ENCODE measurements at regions not wholly inside any gene's neighbourhood (a gene's known extent, or its start where the extent isn't known, plus 50 kb on each side); places are given as distances from the start of the nearest gene placed in this dataset.

DNA sequence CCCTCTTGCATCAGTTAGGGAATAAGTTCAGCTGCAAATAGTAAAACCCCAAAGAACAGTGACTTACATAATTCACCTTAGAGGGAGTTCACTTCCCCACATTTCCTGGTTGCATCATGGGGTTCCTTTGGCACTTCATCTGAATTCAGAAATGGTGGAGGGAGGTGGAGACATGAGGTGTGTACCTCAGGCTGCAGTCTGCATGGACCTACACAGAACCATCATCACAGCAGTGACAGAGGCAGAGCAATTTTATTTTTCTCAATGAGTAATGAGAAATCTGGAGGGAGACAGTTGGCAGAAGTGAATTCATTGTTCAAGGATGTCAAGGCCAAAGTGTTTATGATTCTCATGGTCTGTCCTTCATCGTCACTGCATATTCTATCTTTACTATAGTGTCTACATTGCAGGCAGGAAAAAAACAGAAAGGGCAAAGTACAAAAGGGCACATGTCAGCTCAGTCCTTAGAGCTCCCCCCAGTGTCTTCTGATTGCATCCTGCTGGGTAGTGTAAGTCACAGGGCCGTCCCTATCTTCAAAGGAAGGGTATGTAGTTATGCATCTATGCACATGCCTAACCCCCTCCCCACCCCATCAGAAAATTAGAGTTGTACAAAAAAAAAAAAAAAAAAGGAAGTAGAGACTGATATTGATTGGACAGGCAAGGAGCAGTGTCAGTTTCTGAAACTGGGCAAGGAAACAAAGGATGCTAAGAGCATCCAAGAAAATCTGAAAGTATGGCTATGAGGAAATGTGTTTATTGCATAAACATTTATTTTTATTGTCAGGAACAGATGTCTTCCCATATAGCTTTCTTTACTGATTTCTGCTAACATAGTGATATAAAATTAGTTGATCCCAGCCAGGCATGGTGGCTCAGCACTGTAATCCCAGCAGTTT is 132.7 kb upstream of the APC start:
- TF ChIP-seq, protein P1, sequence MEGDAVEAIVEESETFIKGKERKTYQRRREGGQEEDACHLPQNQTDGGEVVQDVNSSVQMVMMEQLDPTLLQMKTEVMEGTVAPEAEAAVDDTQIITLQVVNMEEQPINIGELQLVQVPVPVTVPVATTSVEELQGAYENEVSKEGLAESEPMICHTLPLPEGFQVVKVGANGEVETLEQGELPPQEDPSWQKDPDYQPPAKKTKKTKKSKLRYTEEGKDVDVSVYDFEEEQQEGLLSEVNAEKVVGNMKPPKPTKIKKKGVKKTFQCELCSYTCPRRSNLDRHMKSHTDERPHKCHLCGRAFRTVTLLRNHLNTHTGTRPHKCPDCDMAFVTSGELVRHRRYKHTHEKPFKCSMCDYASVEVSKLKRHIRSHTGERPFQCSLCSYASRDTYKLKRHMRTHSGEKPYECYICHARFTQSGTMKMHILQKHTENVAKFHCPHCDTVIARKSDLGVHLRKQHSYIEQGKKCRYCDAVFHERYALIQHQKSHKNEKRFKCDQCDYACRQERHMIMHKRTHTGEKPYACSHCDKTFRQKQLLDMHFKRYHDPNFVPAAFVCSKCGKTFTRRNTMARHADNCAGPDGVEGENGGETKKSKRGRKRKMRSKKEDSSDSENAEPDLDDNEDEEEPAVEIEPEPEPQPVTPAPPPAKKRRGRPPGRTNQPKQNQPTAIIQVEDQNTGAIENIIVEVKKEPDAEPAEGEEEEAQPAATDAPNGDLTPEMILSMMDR (conservative IDR thresholded peaks at IDR 0.05) = peak; percentile 59
- TF ChIP-seq ZFX (IDR thresholded peaks at IDR 0.05) = no peak

Measured in C4-2B (cell line).